ENCODE measurements at regions not wholly inside any gene's neighbourhood (a gene's known extent, or its start where the extent isn't known, plus 50 kb on each side); places are given as distances from the start of the nearest gene placed in this dataset.

DNA sequence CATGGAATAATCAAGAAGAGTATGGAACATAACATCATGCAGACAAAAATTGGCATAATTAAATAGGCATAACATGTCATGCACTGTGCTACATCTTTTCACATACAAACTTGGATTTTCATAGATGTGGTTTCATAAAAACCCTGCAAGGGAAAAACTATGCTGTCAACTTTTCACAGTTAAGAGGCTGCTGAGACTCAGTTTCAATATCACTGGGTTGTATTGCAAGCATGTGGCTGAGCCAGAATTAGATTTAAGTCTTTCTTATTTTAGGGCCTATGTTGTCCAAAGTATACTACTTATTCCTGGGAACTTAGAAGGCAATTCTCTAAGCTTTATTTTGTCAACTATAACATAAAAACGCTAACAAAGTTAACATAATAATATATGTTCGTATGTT, 70.7 kb upstream of the LSAMP start:
- Histone ChIP-seq H3K9ac (ENCODE audit: low read depth, low read length) (no peak overlapping the region), H3K9me1 (ENCODE audit: insufficient read depth, low read length) (no peaks in the 10 kb centered on the region), H3K9me3 (ENCODE audit: control insufficient read depth, insufficient read depth, low read length) (no peaks in the 10 kb centered on the region), H2BK5ac (ENCODE audit: low read depth, low read length, poor library complexity, severe bottlenecking) (no peak overlapping the region), H4K91ac (ENCODE audit: insufficient read depth, low read depth, low read length) (no peak overlapping the region), H3K79me1 (ENCODE audit: low read depth in 1 of 2, low read length in 2 of 2) (no peaks in the 10 kb centered on the region), H4K5ac (ENCODE audit: low read depth, low read length) (no peak overlapping the region), H4K20me1 (ENCODE audit: insufficient read depth, low read length) (no peaks in the 10 kb centered on the region), H2BK15ac (ENCODE audit: low read depth, low read length) (no peak overlapping the region), H2BK120ac (ENCODE audit: low read depth, low read length) (no peak overlapping the region), H3K4me1 (ENCODE audit: control insufficient read depth, insufficient read depth, low read length) (no peaks in the 10 kb centered on the region), H2BK20ac (ENCODE audit: low read depth, low read length) (no peak overlapping the region), H3K36me3 (ENCODE audit: control insufficient read depth, insufficient read depth, low read length) (no peaks in the 10 kb centered on the region), H3K27me3 (ENCODE audit: control insufficient read depth, insufficient read depth, low read length) (no peaks in the 10 kb centered on the region), H4K8ac (ENCODE audit: low read depth in 2 of 2, low read length in 2 of 2) (no peak overlapping the region), H3K4me3 (ENCODE audit: insufficient read depth, low read depth, low read length) (no peak overlapping the region), H3K56ac (ENCODE audit: extremely low read depth, insufficient read depth, low read length) (no peak overlapping the region), H2AK9ac (replicated peaks; ENCODE audit: low read depth, low read length, poor library complexity) (no peak overlapping the region), H3K4me2 (ENCODE audit: low read depth, low read length) (no peak overlapping the region), H3K27ac (ENCODE audit: insufficient read depth, low read length) (no peak overlapping the region), H2AK5ac (ENCODE audit: low read depth, low read length) (no peak overlapping the region), H2AFZ (replicated peaks; ENCODE audit: low read length, poor library complexity) (no peak overlapping the region), H3K23ac (ENCODE audit: low read depth, low read length) (no peak overlapping the region), H3K18ac (ENCODE audit: low read depth, low read length) (no peak overlapping the region), H3K4ac (ENCODE audit: low read depth, low read length) (no peak overlapping the region), H3K14ac (replicated peaks; ENCODE audit: low read depth, low read length) (no peak overlapping the region)
- dilution Hi-C loops (cut with HindIII; ENCODE audit: low sequenced_read_pairs, unreplicated experiment) (no loop called here), in situ Hi-C loops (cut with MboI; ENCODE audit: low sequenced_read_pairs) (no loop called here), intact Hi-C loops (cut with micrococcal nuclease) (no loop called here)
- TF ChIP-seq BHLHE40 (IDR thresholded peaks at IDR 0.05; ENCODE audit: low read depth, low read length) (no peak), MAFK (IDR thresholded peaks at IDR 0.05; ENCODE audit: low read depth, low read length) (no peak)
- WGBS, 2 experiments (ENCODE audit: extremely low coverage in 2 of 2, insufficient read length in 1 of 2) = no CpG with 5 or more reads among the region's 2 CpGs
- DNase-seq (no peak), ATAC-seq (ENCODE audit: low read depth) (no peak)
- CTCF ChIA-PET = no interaction called here
- POLR2A ChIA-PET (ENCODE audit: unreplicated experiment) = no interaction called here
- BruUV-seq (replicated peaks) = no TSS peak
